NCI-H1105 (cell line): ENCODE measurements at regions not wholly inside any gene's neighbourhood (a gene's known extent, or its start where the extent isn't known, plus 50 kb on each side); places are given as distances from the start of the nearest gene placed in this dataset.
"Not testable (repeated sequence)": the region's sequence is repeated elsewhere in the genome, so short reads cannot be mapped to it uniquely, and the experiment has no call there.

Experiments
- DNase-seq: peaks from one replicate; lab custom pipeline; 2025; lab: John Stamatoyannopoulos, UW

DNA sequence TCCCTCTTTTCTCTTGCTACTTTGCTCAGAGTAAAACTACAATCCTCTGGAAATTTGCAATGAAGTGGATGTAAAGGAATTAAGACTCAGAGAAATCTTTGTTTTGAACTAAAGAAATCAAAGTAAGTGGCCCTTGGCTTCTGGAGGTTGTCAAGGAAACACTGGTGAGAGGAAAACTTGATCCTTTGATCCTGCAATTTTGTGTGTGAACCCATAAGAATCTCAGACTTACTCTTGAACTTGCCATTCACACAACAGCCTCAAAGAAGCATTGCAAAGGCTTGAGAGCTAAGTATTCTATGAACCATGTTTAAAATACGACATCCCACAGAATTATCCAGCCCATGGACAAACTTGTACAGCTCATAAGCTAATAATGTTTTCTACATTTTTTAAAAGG lies 827.5 kb downstream of the TAF11L14 start:
- no peak for DNase-seq

DNA sequence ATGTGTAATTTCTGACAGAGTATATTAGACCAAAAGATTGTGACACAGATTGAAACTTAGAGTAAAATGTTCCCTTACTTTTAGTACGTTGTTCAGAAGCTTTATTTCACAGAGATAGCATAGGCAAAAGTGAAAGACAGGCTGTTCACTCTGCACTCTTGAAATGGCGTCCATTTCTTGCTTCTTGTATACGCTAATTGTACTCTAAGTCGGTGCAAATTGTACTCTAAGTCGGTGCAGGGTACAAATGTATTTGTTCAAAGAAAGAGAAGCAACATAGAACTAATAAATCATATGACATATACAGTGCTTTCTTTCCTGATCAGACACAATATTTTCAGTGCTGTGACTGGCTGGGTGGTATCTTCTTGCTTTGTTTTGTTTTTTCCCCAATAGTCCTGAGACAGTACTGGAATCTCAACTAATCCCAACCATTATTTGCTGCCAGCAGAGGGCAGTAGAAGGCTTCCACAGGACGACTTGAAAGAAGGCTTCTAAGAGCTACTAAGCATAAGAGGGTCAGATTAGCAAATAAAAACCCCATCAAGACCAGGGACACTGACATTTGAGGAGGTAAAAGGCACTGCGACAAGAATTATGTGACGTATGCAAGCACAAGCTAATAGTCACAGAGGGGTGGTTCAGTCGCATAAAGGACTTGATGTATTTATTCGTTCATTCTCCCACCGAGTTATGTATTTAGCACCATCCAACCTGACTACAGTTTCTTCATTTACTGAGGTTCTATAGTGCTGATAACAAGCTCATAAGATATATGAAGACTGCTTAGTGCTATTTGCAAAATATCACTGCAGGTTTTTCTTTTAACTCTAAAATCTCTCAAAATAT lies 831.8 kb downstream of the TAF11L14 start:
- peak; percentile 58 for DNase-seq

DNA sequence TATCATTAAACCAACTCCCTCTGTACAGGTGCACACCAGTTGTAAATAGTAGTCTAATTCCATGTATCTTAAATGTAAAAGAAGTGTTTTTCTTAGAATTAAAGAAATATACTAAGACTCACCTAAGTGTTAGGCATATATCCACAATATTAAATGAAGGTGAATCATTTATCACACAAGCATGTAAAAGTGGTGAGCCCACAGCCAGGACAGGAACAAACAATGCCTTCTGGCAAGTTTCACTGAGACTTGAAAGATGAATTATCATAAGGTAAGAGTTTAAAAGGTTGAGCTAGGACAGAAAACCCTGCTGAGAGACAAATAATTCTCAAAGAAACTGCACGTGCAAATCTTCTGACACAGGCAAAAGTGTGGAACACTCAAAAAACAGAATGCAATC lies 832.5 kb downstream of the TAF11L14 start:
- DNase-seq, result no peak

GRCh38 chr5:18471791-18472190 lies 837.5 kb downstream of the TAF11L14 start:
- not testable (repeated sequence) for DNase-seq

DNA sequence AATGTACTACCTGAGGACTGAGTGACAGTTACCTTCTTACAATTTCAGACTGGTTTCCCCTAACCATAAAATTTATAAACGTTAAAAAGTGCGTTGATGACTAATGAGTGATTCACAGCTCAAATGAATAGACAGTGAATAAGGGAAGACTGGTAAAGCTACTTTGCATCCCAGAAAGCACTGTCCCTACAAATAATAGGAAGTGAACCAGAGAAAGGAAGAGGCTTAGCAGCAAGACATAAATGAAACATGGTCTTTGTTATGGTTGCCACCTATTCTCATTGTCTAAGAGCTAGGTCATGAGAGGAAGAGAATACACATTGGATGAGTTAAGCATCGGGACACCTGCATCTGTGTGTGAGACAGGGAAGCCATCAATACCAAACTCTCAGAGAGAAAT lies 849.2 kb downstream of the TAF11L14 start:
- DNase-seq, result no peak

- DNase-seq, result no peak
Measured at GRCh38 chr5:18487928-18488480, 853.7 kb downstream of the TAF11L14 start.

DNA sequence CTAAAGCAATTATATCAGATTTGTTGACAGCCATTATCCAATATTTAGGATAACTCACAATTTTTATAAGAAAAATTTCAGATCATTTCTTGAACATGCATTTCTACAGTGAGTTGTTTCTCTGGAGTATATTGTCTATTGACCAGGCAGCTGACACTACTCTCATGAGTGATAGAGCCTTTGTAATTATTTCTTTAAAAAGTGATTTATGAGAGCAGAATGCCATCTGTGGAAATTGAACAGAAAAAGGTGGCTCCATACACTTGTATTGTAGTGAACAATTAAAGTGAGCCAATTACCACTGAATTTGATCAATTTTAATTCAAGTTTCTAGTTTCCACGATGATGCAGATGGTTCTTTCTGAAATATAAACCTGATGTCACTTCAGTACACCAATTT lies 855.4 kb downstream of the TAF11L14 start:
- no peak for DNase-seq

DNA sequence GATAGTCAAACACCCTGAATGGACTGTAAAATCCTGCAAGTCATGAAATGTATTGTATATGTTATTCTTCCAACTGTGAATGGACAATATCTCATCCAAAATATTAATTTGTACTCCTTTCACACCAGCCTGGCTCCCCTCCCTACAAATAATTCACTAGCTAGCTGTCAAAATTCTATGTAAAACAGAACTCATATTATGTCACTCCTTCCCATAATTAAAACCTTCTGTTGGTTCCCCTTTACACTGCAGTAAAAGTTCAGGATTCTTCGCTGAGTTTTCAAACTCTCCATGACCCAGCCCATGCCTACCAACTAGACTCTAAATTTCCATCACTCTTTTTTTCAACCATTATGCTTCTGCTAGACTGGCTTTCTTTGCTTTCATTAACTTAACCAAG lies 857.1 kb downstream of the TAF11L14 start:
- DNase-seq, result no peak

DNA sequence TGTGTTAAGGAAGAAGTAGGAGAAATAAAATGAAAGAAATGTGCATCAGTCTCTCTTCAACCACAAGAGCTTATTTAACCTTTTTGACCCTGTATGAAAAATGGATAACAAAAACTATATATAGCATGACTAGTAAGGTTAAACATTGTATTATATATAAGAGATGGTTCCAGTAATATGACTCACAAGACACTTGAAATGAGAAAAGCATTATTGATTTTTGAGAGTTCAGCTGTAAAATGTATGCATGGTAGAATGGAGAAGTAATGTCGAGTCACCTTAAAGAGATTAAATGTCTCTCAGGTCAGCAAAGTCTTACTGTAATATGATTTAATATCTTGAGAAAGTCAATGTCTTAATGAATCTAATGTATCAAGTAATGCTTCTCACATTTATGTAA lies 860.9 kb downstream of the TAF11L14 start:
- DNase-seq, result no peak

GRCh38 chr5:18496041-18496440 lies 861.8 kb downstream of the TAF11L14 start:
- DNase-seq, result no peak

- no peak for DNase-seq
Measured at GRCh38 chr5:18497089-18497488, 862.8 kb downstream of the TAF11L14 start.

GRCh38 chr5:18503797-18504328 lies 869.6 kb downstream of the TAF11L14 start:
- DNase-seq, result no peak

GRCh38 chr5:18507114-18507513 lies 872.9 kb downstream of the TAF11L14 start:
- no peak for DNase-seq

DNA sequence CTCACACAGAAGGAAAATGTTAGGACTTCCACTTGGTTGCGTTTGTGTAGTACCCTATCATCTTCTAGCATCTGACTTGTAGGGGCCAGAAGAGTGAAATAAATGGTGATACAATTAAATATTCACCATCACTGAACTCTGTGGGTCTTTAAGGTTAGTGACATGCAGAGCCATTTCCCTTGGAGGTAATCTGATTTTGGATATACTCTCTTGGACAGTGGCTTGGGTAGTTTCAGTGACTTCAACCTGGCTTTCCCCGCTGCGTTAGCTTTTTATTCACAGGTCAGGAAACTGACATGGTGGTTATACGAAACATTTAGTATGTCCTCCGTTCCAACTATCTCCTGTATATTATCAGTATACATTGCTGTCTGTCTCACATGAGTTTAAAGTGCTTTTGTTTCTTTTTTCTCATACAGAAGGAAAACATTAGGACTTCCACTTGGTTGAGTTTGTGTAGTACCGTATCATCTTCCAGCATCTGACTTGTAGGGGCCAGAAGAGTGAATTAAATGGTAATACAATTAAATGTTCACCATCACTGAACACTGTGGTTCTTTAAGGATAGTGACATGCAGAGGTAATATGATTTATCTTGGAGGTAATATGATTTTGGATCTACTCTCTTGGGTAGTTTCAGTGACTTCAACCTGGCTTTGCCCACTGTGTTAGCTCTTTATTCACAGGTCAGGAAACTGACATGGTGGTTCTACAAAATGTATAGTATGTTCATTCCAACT lies 883.6 kb downstream of the TAF11L14 start:
- DNase-seq, result no peak

DNA sequence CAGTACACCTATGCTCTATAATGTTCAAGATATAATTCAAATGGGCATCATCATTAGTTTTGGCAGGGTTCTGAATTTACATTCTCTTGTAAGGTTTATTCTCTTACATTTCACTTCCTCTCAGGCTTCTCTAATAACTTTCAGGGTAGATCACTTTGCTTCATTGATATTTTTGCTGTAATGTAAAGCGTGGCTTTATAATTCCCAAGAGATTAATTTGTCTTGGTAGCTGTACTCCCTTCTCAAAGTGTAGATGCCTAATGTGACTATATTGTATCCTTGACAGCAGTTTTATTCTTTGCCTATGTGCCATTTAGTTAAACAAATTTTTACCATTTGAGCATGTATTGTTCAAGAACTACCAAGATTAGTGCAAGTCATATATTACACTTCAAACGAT lies 889.1 kb downstream of the TAF11L14 start:
- no peak for DNase-seq

GRCh38 chr5:18526792-18527405 lies 892.6 kb downstream of the TAF11L14 start:
- no peak for DNase-seq

DNA sequence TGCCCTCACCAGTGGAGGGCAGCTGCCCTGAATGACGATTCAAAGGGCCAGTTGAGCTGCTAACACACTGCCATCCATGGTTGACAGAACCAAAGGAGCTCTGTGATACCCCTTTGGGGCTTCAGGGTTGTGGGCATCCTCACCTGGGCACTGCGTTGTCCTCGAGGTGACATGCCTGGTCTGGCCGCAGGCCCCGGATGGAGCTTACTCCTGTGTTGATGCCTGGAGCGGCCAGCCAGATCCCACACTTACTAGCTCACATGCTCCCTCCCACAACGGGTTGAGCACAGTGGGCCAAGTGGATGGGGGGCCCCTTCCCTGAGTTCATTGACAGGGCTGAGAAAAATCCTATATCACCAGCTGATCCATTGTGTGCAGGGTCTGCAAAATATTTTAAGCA lies 898.9 kb downstream of the TAF11L14 start:
- no peak for DNase-seq

DNA sequence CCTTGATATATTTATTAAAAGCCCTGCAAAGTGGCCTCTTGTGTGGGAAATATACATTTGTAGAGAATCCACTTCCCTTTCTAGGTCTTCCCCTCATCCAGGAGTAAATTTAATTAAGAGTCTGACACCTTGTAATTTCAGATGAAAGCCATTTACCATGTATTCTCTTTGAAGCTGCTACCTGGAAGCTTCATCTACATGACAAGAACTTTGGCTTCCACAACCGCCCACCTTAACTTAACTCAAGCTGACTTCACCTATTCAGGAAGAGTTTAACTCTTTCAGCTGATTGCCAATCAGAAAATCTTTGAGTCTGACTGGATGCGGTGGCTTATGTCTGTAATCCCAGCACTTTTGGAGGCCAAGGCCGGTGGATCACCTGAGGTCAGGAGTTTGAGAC lies 899.9 kb downstream of the TAF11L14 start:
- no peak for DNase-seq

DNA sequence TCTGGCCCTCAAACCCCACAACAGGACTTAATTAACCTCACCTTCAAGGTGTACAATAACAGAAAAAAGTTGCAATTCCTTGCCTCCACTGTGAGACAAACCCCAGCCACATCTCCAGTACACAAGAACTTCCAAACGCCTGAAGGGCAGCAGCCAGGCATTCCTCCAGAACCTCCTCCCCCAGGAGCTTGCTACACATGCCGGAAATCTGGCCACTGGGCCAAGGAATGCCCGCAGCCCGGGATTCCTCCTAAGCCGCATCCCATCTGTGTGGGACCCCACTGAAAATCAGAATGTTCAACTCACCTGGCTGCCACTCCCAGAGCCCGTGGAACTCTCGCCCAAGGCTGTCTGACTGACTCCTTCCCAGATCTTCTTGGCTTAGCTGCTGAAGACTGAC lies 901.5 kb downstream of the TAF11L14 start:
- not testable (repeated sequence) for DNase-seq

- DNase-seq, result no peak
Measured at GRCh38 chr5:18544421-18544820, 910.2 kb downstream of the TAF11L14 start.

DNA sequence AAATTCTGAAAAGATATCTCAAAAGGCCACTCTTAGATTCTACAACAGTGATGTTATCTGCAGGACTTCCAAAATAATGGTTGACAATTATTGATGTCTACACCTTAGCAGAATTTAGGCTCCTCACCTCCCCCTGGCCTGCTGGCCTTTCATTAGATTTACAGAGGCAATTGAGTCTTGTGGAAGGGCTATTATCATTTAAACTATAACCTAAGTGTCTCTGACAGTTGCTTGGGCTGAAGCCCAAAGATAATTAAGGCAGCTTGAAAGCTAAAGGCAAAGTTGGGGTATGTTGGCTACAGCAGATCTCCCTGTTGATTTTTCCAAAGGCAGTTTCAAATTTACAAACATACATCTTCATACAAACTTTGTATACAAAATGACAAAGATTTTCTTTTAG lies 912.3 kb downstream of the TAF11L14 start:
- no peak for DNase-seq

GRCh38 chr5:18551716-18552115 lies 917.5 kb downstream of the TAF11L14 start:
- no peak for DNase-seq
